ENCODE measurements at regions not wholly inside any gene's neighbourhood (a gene's known extent, or its start where the extent isn't known, plus 50 kb on each side); places are given as distances from the start of the nearest gene placed in this dataset.

DNA sequence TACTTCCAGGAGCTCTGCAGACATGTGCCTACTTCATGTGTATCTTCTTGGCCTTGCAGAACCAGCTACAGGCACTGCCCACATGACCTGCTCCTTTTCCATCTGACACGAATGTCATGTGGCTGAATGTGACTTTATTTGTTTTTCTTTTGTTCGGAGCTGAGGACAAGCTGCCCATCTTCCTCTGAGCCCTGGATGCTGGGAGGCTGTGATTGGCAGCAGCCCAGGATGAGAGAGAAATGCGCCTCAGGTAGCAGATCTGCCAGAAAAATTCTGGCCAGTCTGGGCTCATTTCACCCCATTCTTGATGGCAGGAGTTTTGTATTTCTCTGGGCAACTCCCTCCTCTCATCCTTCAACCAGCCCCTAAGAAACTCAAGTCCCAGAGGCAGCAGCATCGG lies 372.0 kb downstream of the RPS6KC1 start:
- POLR2A ChIA-PET, result no interaction called here
- no peaks in the 10 kb centered on the region for H3K9me3 ChIP-seq (ENCODE audit: low read length)
- H3K4me3 ChIP-seq (ENCODE audit: low read depth, low read length, poor library complexity, severe bottlenecking), result no peak overlapping the region
- no peak overlapping the region for H2AFZ ChIP-seq (ENCODE audit: low read length)
- no peak for DNase-seq (ENCODE audit: low spot score)
- H3K36me3 ChIP-seq (ENCODE audit: insufficient read depth, low read length), result no peaks in the 10 kb centered on the region
- H3K79me2 ChIP-seq (ENCODE audit: insufficient read depth, low read depth, low read length), result no peaks in the 10 kb centered on the region
- intact Hi-C loops (cut with micrococcal nuclease; ENCODE audit: unreplicated experiment), result no loop called here
- H3K27ac ChIP-seq (ENCODE audit: low read depth, low read length, poor library complexity, severe bottlenecking), result no peak overlapping the region
- H3K4me2 ChIP-seq (ENCODE audit: low read length), result no peak overlapping the region
- no peaks in the 10 kb centered on the region for H4K20me1 ChIP-seq (ENCODE audit: insufficient read depth, low read length)
- no TSS peak for BruUV-seq (replicated peaks)
- CTCF ChIA-PET (ENCODE audit: unreplicated experiment), result no interaction called here
- H3K4me1 ChIP-seq (ENCODE audit: insufficient read depth, low read length, poor library complexity, severe bottlenecking), result no peaks in the 10 kb centered on the region
- no peaks in the 10 kb centered on the region for H3K9me2 ChIP-seq (ENCODE audit: insufficient read depth, low read length)
- TF ChIP-seq EZH2phosphoT487 (IDR thresholded peaks at IDR 0.05; ENCODE audit: borderline replicate concordance, low read depth, low read length) (no peak), CTCF (conservative IDR thresholded peaks at IDR 0.05; ENCODE audit: low read length) (no peak)

- no peak overlapping the region for H2AFZ ChIP-seq (ENCODE audit: low read length)
- no peak overlapping the region for H3K4me3 ChIP-seq (ENCODE audit: low read depth, low read length, poor library complexity, severe bottlenecking)
- no peaks in the 10 kb centered on the region for H3K79me2 ChIP-seq (ENCODE audit: insufficient read depth, low read depth, low read length)
- H3K27ac ChIP-seq (ENCODE audit: low read depth, low read length, poor library complexity, severe bottlenecking), result no peak overlapping the region
- H3K9me3 ChIP-seq (ENCODE audit: low read length), result no peaks in the 10 kb centered on the region
- no peaks in the 10 kb centered on the region for H3K9me2 ChIP-seq (ENCODE audit: insufficient read depth, low read length)
- no peaks in the 10 kb centered on the region for H4K20me1 ChIP-seq (ENCODE audit: insufficient read depth, low read length)
- H3K36me3 ChIP-seq (ENCODE audit: insufficient read depth, low read length), result no peaks in the 10 kb centered on the region
- DNase-seq (ENCODE audit: low spot score), result no peak
- CTCF ChIA-PET (ENCODE audit: unreplicated experiment), result no interaction called here
- intact Hi-C loops (cut with micrococcal nuclease; ENCODE audit: unreplicated experiment), result no loop called here
- POLR2A ChIA-PET, result interaction anchor here (0.6 kb wide), 2 partner anchors 15 to 506 kb away, joined by 3 to 4 read pairs; no protein-coding TSS in a partner anchor
- no TSS peak for BruUV-seq (replicated peaks)
- TF ChIP-seq CTCF (conservative IDR thresholded peaks at IDR 0.05; ENCODE audit: low read length) (no peak), EZH2phosphoT487 (IDR thresholded peaks at IDR 0.05; ENCODE audit: borderline replicate concordance, low read depth, low read length) (no peak)
- H3K4me2 ChIP-seq (ENCODE audit: low read length), result no peak overlapping the region
- no peaks in the 10 kb centered on the region for H3K4me1 ChIP-seq (ENCODE audit: insufficient read depth, low read length, poor library complexity, severe bottlenecking)
Measured at GRCh38 chr1:213423605-213424004, 372.6 kb downstream of the RPS6KC1 start.

DNA sequence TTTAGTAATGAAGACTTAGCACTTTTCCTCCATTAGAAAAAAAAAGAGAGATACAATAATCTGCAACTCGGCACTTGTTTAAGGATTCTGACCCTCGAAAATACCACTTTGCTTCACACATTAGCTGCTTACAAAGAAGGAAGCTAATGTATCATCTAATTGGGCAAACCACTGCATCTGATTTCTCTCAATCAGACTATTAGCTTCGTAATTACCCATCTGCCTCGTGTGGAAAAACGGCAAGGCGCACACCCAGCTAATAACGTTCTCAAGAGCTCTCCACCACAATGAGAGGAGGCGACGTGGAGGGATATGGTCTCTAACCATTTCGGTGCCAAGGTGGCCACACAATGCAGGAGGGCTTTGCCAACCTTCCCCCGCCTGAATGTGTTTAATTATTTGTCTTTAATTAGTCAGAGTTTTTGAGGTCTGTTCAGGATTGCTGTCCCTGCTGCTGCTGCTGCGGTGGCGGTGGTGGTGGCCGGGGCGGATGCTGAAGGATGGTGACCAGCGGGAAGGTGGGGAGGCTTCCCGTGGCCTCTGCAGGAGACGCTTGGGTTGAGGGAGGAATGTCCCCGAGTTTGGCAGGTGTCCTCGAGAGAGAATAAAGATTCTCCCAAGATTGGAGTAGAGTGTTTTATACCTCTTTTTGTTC lies 374.5 kb downstream of the RPS6KC1 start:
- Histone ChIP-seq H3K4me3 (ENCODE audit: low read depth, low read length, poor library complexity, severe bottlenecking) (no peak overlapping the region), H2AFZ (ENCODE audit: low read length) (no peak overlapping the region), H3K9me2 (ENCODE audit: insufficient read depth, low read length) (no peaks in the 10 kb centered on the region), H3K27ac (ENCODE audit: low read depth, low read length, poor library complexity, severe bottlenecking) (no peak overlapping the region), H3K4me2 (ENCODE audit: low read length) (no peak overlapping the region), H3K79me2 (ENCODE audit: insufficient read depth, low read depth, low read length) (no peaks in the 10 kb centered on the region), H3K9me3 (ENCODE audit: low read length) (no peaks in the 10 kb centered on the region), H3K36me3 (ENCODE audit: insufficient read depth, low read length) (no peaks in the 10 kb centered on the region), H3K4me1 (ENCODE audit: insufficient read depth, low read length, poor library complexity, severe bottlenecking) (no peaks in the 10 kb centered on the region), H4K20me1 (ENCODE audit: insufficient read depth, low read length) (no peaks in the 10 kb centered on the region)
- no peak for DNase-seq (ENCODE audit: low spot score)
- ChIA-PET CTCF (ENCODE audit: unreplicated experiment) (no interaction called here), POLR2A (interaction anchor here (0.6 kb wide), 1 partner anchor 409 kb away, joined by 3 read pairs; no protein-coding TSS in a partner anchor)
- intact Hi-C loops (cut with micrococcal nuclease; ENCODE audit: unreplicated experiment), result no loop called here
- TF ChIP-seq CTCF (conservative IDR thresholded peaks at IDR 0.05; ENCODE audit: low read length), result no peak
- no peak for TF ChIP-seq EZH2phosphoT487 (IDR thresholded peaks at IDR 0.05; ENCODE audit: borderline replicate concordance, low read depth, low read length)
- BruUV-seq (replicated peaks), result no TSS peak
